Caco-2 (cell line): ENCODE measurements at regions not wholly inside any gene's neighbourhood (a gene's known extent, or its start where the extent isn't known, plus 50 kb on each side); places are given as distances from the start of the nearest gene placed in this dataset.

Experiments
- BruUV-seq: library from RNA; stranded (reverse); fragments of 400-500 nt; replicated peaks from 2 replicates; lab custom pipeline; 2021; lab: Mats Ljungman, UMichigan
- CTCF ChIA-PET: fragments of 300-600 bp; sonication (Branson Sonifier 250); formaldehyde crosslinking; loops from one replicate; lab custom pipeline; 2022; ENCODE audit warnings: antibody characterized with exemption; lab: Charles Lee
- POLR2A ChIA-PET: fragments of 300-600 bp; sonication (Branson Sonifier 250); formaldehyde crosslinking; loops from one replicate; lab custom pipeline; 2022; ENCODE audit warnings: antibody characterized with exemption; lab: Charles Lee
- DNase-seq, 2 experiments: peaks; one replicate each; pipeline versions ENCODE4 v3.0.0 to v3.0.0-alpha.2; 2020 to 2022
- H3K27me3 ChIP-seq: replicated peaks from 2 replicates; pipeline ENCODE4 v1.6.0; 2011; ENCODE audit warnings: low read length; ENCODE audit not compliant: control insufficient read depth, insufficient read depth
- H3K36me3 ChIP-seq: 2 replicates; pipeline ENCODE4 v1.5.1; 2011; ENCODE audit warnings: low read length; ENCODE audit not compliant: control insufficient read depth, insufficient read depth
- H3K4me1 ChIP-seq: fragments of 250-450 bp; sonication (Bioruptor Pico); 2 replicates; pipeline ENCODE4 v1.5.1; 2020; ENCODE audit warnings: mild to moderate bottlenecking
- H3K4me3 ChIP-seq: 2 replicates; pipeline ENCODE4 v1.5.1; 2011; ENCODE audit warnings: low read depth, mild to moderate bottlenecking, control low read depth, low read length
- H3K9me3 ChIP-seq: fragments of 250-450 bp; sonication (Bioruptor Pico); 2 replicates; pipeline ENCODE4 v1.5.1; 2020; ENCODE audit warnings: mild to moderate bottlenecking, moderate library complexity
- H3K27ac Mint-ChIP-seq: one replicate; pipeline ENCODE4 v1.8.0; 2022; ENCODE audit warnings: mixed read lengths; ENCODE audit not compliant: unreplicated experiment
- H3K27me3 Mint-ChIP-seq: one replicate; pipeline ENCODE4 v1.8.0; 2022; ENCODE audit warnings: mixed read lengths; ENCODE audit not compliant: insufficient read depth, unreplicated experiment
- H3K36me3 Mint-ChIP-seq: one replicate; pipeline ENCODE4 v1.8.0; 2022; ENCODE audit warnings: mild to moderate bottlenecking, mixed read lengths; ENCODE audit not compliant: insufficient read depth, unreplicated experiment
- H3K4me1 Mint-ChIP-seq: one replicate; pipeline ENCODE4 v1.8.0; 2022; ENCODE audit warnings: low read depth, mixed read lengths; ENCODE audit not compliant: unreplicated experiment
- H3K4me3 Mint-ChIP-seq: one replicate; pipeline ENCODE4 v1.8.0; 2022; ENCODE audit warnings: mild to moderate bottlenecking, moderate library complexity, mixed read lengths; ENCODE audit not compliant: unreplicated experiment
- H3K9me3 Mint-ChIP-seq: one replicate; pipeline ENCODE4 v1.8.0; 2022; ENCODE audit warnings: mixed read lengths; ENCODE audit not compliant: unreplicated experiment
- intact Hi-C: fragments of 100-400 bp; cut with micrococcal nuclease; formaldehyde crosslinking; loops from one replicate; pipeline ENCODE4 v1.10.0; 2022; ENCODE audit not compliant: unreplicated experiment
- TF ChIP-seq, protein P1 (sequence below), 2 experiments: fragments of 200-600 bp in 1 of 2; IDR thresholded peaks; 1 replicate in 1 of 2; 2 replicates in 1 of 2; pipeline versions ENCODE4 v1.5.1 to v1.8.0; 2011 to 2022; ENCODE audit warnings: antibody characterized with exemption in 1 of 2, control low read depth in 1 of 2, inconsistent platforms in 1 of 2, low read depth in 1 of 2, low read length in 1 of 2, mild to moderate bottlenecking in 1 of 2, moderate library complexity in 1 of 2; ENCODE audit not compliant: insufficient read depth in 1 of 2, severe bottlenecking in 1 of 2, unreplicated experiment in 1 of 2

DNA sequence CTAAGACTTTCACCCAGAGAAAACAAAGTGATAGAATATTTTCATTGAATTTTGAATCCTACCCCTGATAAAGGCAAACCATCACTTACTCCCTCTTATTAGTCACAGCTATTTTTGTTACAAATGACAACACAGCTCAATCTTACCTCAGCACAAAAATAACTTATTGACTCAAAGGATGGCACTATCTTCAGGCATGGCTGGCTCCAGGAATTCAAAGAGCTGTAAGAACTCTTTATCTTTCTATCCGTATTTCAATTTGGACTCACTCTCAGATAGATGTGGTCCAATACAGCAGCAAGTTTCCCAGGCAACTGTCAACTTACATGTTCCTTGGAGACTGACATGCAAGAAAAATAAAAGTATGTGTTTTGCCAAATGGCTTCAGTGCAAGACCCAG lies 709.4 kb upstream of the MDGA2 start:
- POLR2A ChIA-PET, result no interaction called here
- H3K4me1 ChIP-seq, result no peaks in the 10 kb centered on the region
- no peak overlapping the region for H3K4me3 Mint-ChIP-seq
- no peaks in the 10 kb centered on the region for H3K9me3 Mint-ChIP-seq
- H3K4me1 Mint-ChIP-seq, result no peaks in the 10 kb centered on the region
- CTCF ChIA-PET, result no interaction called here
- no TSS peak for BruUV-seq
- H3K36me3 Mint-ChIP-seq, result no peaks in the 10 kb centered on the region
- no peaks in the 10 kb centered on the region for H3K9me3 ChIP-seq
- intact Hi-C loops, result no loop called here
- H3K4me3 ChIP-seq, result no peak overlapping the region
- H3K36me3 ChIP-seq, result no peaks in the 10 kb centered on the region
- TF ChIP-seq, protein P1, sequence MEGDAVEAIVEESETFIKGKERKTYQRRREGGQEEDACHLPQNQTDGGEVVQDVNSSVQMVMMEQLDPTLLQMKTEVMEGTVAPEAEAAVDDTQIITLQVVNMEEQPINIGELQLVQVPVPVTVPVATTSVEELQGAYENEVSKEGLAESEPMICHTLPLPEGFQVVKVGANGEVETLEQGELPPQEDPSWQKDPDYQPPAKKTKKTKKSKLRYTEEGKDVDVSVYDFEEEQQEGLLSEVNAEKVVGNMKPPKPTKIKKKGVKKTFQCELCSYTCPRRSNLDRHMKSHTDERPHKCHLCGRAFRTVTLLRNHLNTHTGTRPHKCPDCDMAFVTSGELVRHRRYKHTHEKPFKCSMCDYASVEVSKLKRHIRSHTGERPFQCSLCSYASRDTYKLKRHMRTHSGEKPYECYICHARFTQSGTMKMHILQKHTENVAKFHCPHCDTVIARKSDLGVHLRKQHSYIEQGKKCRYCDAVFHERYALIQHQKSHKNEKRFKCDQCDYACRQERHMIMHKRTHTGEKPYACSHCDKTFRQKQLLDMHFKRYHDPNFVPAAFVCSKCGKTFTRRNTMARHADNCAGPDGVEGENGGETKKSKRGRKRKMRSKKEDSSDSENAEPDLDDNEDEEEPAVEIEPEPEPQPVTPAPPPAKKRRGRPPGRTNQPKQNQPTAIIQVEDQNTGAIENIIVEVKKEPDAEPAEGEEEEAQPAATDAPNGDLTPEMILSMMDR (IDR thresholded peaks at IDR 0.05; ENCODE audit: insufficient read depth in 1 of 2, low read depth in 1 of 2, low read length in 1 of 2, severe bottlenecking in 1 of 2, unreplicated experiment in 1 of 2), result no peak
- no peaks in the 10 kb centered on the region for H3K27me3 Mint-ChIP-seq
- no peak for DNase-seq
- H3K27ac Mint-ChIP-seq, result no peak overlapping the region
- H3K27me3 ChIP-seq, result no peaks in the 10 kb centered on the region

DNA sequence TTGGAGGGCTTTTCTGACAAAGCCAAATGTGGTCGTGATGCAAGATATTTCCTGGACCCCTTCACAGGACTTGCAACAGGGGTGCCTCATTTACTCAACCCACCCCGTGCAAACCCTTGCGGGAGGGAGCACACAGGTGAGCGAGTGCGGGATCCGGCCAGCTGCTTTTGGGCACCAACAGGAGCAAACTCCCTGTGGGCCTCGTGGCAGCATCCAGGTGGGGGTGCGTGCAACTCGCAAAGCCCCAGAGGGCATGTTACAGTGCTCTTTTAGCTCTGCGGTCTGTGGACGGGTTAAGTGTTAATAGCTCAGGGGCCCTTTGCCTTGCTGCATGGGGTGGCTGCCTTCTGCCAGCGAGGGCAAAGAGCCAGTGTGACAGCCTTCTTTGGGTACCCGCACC lies 707.6 kb upstream of the MDGA2 start:
- no peak overlapping the region for H3K27ac Mint-ChIP-seq
- Histone ChIP-seq H3K9me3 (no peaks in the 10 kb centered on the region), H3K36me3 (no peaks in the 10 kb centered on the region), H3K4me1 (no peaks in the 10 kb centered on the region), H3K27me3 (no peaks in the 10 kb centered on the region), H3K4me3 (no peak overlapping the region)
- intact Hi-C loops, result no loop called here
- H3K4me1 Mint-ChIP-seq, result no peaks in the 10 kb centered on the region
- BruUV-seq, result no TSS peak
- POLR2A ChIA-PET, result no interaction called here
- no peaks in the 10 kb centered on the region for H3K9me3 Mint-ChIP-seq
- TF ChIP-seq, protein P1 (IDR thresholded peaks at IDR 0.05; ENCODE audit: insufficient read depth in 1 of 2, low read depth in 1 of 2, low read length in 1 of 2, severe bottlenecking in 1 of 2, unreplicated experiment in 1 of 2), result no peak
- CTCF ChIA-PET, result no interaction called here
- H3K4me3 Mint-ChIP-seq, result no peak overlapping the region
- no peaks in the 10 kb centered on the region for H3K36me3 Mint-ChIP-seq
- no peak for DNase-seq
- peaks cover 2% of the 10 kb centered on the region for H3K27me3 Mint-ChIP-seq

DNA sequence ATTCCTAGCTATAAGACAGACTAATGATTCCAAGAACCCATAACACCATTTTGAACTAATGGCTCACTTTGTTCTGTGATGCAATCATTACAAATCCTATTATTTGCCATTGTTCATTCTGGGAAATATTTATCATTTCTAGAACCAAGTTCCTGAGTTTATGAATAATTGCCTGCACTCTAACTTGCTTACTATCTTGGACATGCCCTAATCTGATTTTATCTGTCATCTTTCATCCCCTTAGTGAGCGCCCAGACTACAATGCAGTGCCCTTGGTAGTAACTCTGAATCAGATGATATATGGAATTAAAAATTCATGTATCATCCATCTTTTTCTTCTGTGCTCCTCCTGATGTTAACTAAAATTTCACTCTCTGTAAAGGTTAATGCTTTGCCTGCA lies 703.1 kb upstream of the MDGA2 start:
- Mint-ChIP-seq H3K36me3 (no peaks in the 10 kb centered on the region), H3K9me3 (no peaks in the 10 kb centered on the region), H3K27me3 (peaks cover 2% of the 10 kb centered on the region), H3K4me1 (no peaks in the 10 kb centered on the region), H3K27ac (no peak overlapping the region), H3K4me3 (no peak overlapping the region)
- ChIA-PET CTCF (no interaction called here), POLR2A (no interaction called here)
- BruUV-seq, result no TSS peak
- Histone ChIP-seq H3K9me3 (no peaks in the 10 kb centered on the region), H3K27me3 (no peaks in the 10 kb centered on the region), H3K4me1 (no peaks in the 10 kb centered on the region), H3K36me3 (no peaks in the 10 kb centered on the region), H3K4me3 (no peak overlapping the region)
- TF ChIP-seq, protein P1 (IDR thresholded peaks at IDR 0.05; ENCODE audit: insufficient read depth in 1 of 2, low read depth in 1 of 2, low read length in 1 of 2, severe bottlenecking in 1 of 2, unreplicated experiment in 1 of 2), result no peak
- DNase-seq, result no peak
- intact Hi-C loops, result no loop called here
